ENCODE measurements at regions not wholly inside any gene's neighbourhood (a gene's known extent, or its start where the extent isn't known, plus 50 kb on each side); places are given as distances from the start of the nearest gene placed in this dataset.

DNA sequence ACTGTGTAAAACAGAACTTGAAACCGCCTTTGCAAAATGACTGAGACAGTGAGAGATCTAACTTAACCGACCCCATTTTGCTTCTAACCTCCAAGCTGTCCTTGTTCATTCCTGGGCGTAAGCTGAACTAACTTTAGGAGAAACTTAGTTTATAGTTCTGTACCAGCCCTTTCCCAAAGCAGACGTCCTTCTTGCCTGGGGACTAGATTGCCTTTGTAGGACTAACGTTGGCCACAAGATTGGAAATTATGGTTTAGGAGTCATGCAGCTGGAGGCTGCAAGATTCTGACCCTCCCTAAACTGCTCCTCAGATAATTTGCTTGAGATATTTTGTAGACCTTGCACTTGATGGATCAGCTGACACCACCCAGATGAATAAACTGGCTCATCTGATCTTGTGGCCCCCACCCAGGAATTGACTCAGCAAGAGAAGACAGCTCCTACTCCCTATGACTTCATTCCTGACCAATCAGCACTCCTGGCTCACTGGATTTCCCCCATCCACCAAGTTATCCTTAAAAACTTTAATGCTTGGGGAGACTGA, 219.9 kb upstream of the PROK2 start:
- no peaks in the 10 kb centered on the region for H3K79me2 ChIP-seq (ENCODE audit: insufficient read depth, low read length)
- Mint-ChIP-seq H3K9me3 (ENCODE audit: unreplicated experiment) (peaks cover 5% of the 10 kb centered on the region), H3K4me1 (ENCODE audit: low read depth, unreplicated experiment) (peaks cover 3% of the 10 kb centered on the region), H3K27ac (ENCODE audit: unreplicated experiment) (no peak overlapping the region), H3K27me3 (ENCODE audit: low read depth, unreplicated experiment) (peaks cover 9% of the 10 kb centered on the region), H3K36me3 (ENCODE audit: low read depth, unreplicated experiment) (no peaks in the 10 kb centered on the region), H3K4me3 (ENCODE audit: unreplicated experiment) (no peak overlapping the region)
- no peak for FAIRE-seq
- H4K20me1 ChIP-seq (ENCODE audit: insufficient read depth, low read length) = no peaks in the 10 kb centered on the region
- TF ChIP-seq EZH2 (IDR thresholded peaks at IDR 0.05; ENCODE audit: insufficient read depth, low read length) = no peak
- no peak for TF ChIP-seq CTCF (IDR thresholded peaks at IDR 0.05; ENCODE audit: insufficient read depth, low read depth, low read length)
- no peak overlapping the region for H2AFZ ChIP-seq (ENCODE audit: low read depth, low read length)
- H3K9me3 ChIP-seq (ENCODE audit: insufficient read depth, low read depth, low read length) = no peaks in the 10 kb centered on the region
- H3K27ac ChIP-seq (ENCODE audit: low read depth, low read length) = no peak overlapping the region
- peaks cover 7% of the 10 kb centered on the region for H3K27me3 ChIP-seq (ENCODE audit: insufficient read depth, low read length)
- DNase-seq (ENCODE audit: low read depth) = peak; percentile 58
- H3K4me2 ChIP-seq (ENCODE audit: low read length) = no peak overlapping the region
- no peaks in the 10 kb centered on the region for H3K4me1 ChIP-seq (ENCODE audit: insufficient read depth, low read length)
- no peak overlapping the region for H3K4me3 ChIP-seq (ENCODE audit: insufficient read depth, low read depth, low read length)
- no peaks in the 10 kb centered on the region for H3K36me3 ChIP-seq (ENCODE audit: insufficient read depth, low read length)
- H3K9ac ChIP-seq (ENCODE audit: low read length) = no peak overlapping the region

DNA sequence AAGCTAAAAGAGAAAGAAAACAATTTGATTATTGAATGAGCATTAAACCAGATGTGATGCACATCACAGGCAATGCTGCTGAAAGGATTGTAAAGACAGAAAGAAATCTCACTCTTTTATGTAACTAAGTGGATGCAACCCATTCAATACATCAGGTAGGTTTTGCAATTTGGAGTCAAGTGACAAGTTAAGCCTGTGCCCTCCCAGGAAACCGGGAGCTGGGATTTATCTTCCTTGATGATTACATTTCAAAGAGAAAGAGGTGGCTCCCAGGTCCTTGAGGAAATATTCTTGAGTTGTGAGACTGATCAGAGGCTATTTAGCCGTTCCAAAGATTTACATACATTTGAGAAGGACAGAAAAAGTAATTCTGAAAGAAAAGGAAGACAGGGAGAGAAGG, 219.0 kb upstream of the PROK2 start:
- Histone ChIP-seq H3K4me1 (ENCODE audit: insufficient read depth, low read length) (no peaks in the 10 kb centered on the region), H3K9me3 (ENCODE audit: insufficient read depth, low read depth, low read length) (no peaks in the 10 kb centered on the region), H2AFZ (ENCODE audit: low read depth, low read length) (no peak overlapping the region), H4K20me1 (ENCODE audit: insufficient read depth, low read length) (no peaks in the 10 kb centered on the region), H3K4me3 (ENCODE audit: insufficient read depth, low read depth, low read length) (no peak overlapping the region), H3K4me2 (ENCODE audit: low read length) (no peak overlapping the region), H3K79me2 (ENCODE audit: insufficient read depth, low read length) (no peaks in the 10 kb centered on the region), H3K27me3 (ENCODE audit: insufficient read depth, low read length) (peaks cover 7% of the 10 kb centered on the region), H3K27ac (ENCODE audit: low read depth, low read length) (no peak overlapping the region), H3K9ac (ENCODE audit: low read length) (no peak overlapping the region), H3K36me3 (ENCODE audit: insufficient read depth, low read length) (no peaks in the 10 kb centered on the region)
- Mint-ChIP-seq H3K27ac (ENCODE audit: unreplicated experiment) (no peak overlapping the region), H3K4me3 (ENCODE audit: unreplicated experiment) (no peak overlapping the region), H3K9me3 (ENCODE audit: unreplicated experiment) (peaks cover 5% of the 10 kb centered on the region), H3K27me3 (ENCODE audit: low read depth, unreplicated experiment) (peaks cover 9% of the 10 kb centered on the region), H3K4me1 (ENCODE audit: low read depth, unreplicated experiment) (peaks cover 5% of the 10 kb centered on the region), H3K36me3 (ENCODE audit: low read depth, unreplicated experiment) (no peaks in the 10 kb centered on the region)
- TF ChIP-seq CTCF (IDR thresholded peaks at IDR 0.05; ENCODE audit: insufficient read depth, low read depth, low read length) (no peak), EZH2 (IDR thresholded peaks at IDR 0.05; ENCODE audit: insufficient read depth, low read length) (no peak)
- no peak for FAIRE-seq
- DNase-seq (ENCODE audit: low read depth) = no peak

DNA sequence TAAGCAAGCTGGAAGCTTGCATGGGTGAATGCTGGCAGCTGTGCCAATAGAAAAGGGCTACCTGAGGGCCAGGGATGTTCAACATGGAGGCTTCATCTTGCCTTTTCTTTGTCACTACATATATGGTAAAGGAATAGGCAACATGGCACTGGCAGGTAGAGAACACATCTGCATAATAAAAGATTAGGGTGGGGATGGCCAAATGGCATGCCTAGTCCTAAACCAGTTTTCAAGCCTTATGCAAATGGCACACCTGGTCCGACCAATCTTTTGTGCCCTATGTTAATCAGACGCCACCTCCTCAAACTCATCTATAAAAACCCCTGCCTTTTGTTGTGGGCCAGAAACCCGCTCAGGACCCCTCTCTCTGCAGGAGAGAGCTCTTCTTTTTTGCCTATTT, 216.8 kb upstream of the PROK2 start:
- H4K20me1 ChIP-seq (ENCODE audit: insufficient read depth, low read length) = no peaks in the 10 kb centered on the region
- H3K4me3 ChIP-seq (ENCODE audit: insufficient read depth, low read depth, low read length) = no peak overlapping the region
- H3K27ac Mint-ChIP-seq (ENCODE audit: unreplicated experiment) = no peak overlapping the region
- H3K4me1 Mint-ChIP-seq (ENCODE audit: low read depth, unreplicated experiment) = peaks cover 5% of the 10 kb centered on the region
- H3K9ac ChIP-seq (ENCODE audit: low read length) = no peak overlapping the region
- H3K9me3 Mint-ChIP-seq (ENCODE audit: unreplicated experiment) = peaks cover 2% of the 10 kb centered on the region
- no peak overlapping the region for H3K27ac ChIP-seq (ENCODE audit: low read depth, low read length)
- no peaks in the 10 kb centered on the region for H3K36me3 ChIP-seq (ENCODE audit: insufficient read depth, low read length)
- H3K4me1 ChIP-seq (ENCODE audit: insufficient read depth, low read length) = peaks cover 4% of the 10 kb centered on the region
- no peaks in the 10 kb centered on the region for H3K36me3 Mint-ChIP-seq (ENCODE audit: low read depth, unreplicated experiment)
- peaks cover 12% of the 10 kb centered on the region for H3K27me3 Mint-ChIP-seq (ENCODE audit: low read depth, unreplicated experiment)
- H3K9me3 ChIP-seq (ENCODE audit: insufficient read depth, low read depth, low read length) = no peaks in the 10 kb centered on the region
- no peak overlapping the region for H3K4me3 Mint-ChIP-seq (ENCODE audit: unreplicated experiment)
- TF ChIP-seq EZH2 (IDR thresholded peaks at IDR 0.05; ENCODE audit: insufficient read depth, low read length) = no peak
- TF ChIP-seq CTCF (IDR thresholded peaks at IDR 0.05; ENCODE audit: insufficient read depth, low read depth, low read length) = no peak
- H3K27me3 ChIP-seq (ENCODE audit: insufficient read depth, low read length) = peaks cover 8% of the 10 kb centered on the region
- no peak for FAIRE-seq
- no peak overlapping the region for H3K4me2 ChIP-seq (ENCODE audit: low read length)
- no peak for DNase-seq (ENCODE audit: low read depth)
- H2AFZ ChIP-seq (ENCODE audit: low read depth, low read length) = no peak overlapping the region
- no peaks in the 10 kb centered on the region for H3K79me2 ChIP-seq (ENCODE audit: insufficient read depth, low read length)

Data from astrocyte (in vitro differentiated cells and primary cell).